Suprapubic skin (tissue), 4 donors: ENCODE measurements at regions not wholly inside any gene's neighbourhood (a gene's known extent, or its start where the extent isn't known, plus 50 kb on each side); places are given as distances from the start of the nearest gene placed in this dataset.
"Not testable (repeated sequence)": the region's sequence is repeated elsewhere in the genome, so short reads cannot be mapped to it uniquely, and the experiment has no call there.

ENCODE experiments used
- DNase-seq, 2 donors: peaks; one replicate each; pipeline ENCODE4 v3.0.0-alpha.2; 2019; ENCODE audit warnings: low spot score in 2 of 2
- H3K27ac ChIP-seq: fragments of 200-600 bp; sonication (generic); one replicate; pipeline ENCODE4 v1.5.1; 2019
- H3K27me3 ChIP-seq: fragments of 200-600 bp; sonication (generic); one replicate; pipeline ENCODE4 v1.5.1; 2019
- H3K36me3 ChIP-seq: fragments of 200-600 bp; sonication (generic); one replicate; pipeline ENCODE4 v1.5.1; 2019
- H3K4me1 ChIP-seq: fragments of 200-600 bp; sonication (generic); one replicate; pipeline ENCODE4 v1.5.1; 2019
- H3K4me3 ChIP-seq: fragments of 200-600 bp; sonication (generic); one replicate; pipeline ENCODE4 v1.5.1; 2019; ENCODE audit warnings: mild to moderate bottlenecking
- H3K9me3 ChIP-seq: fragments of 200-600 bp; sonication (generic); one replicate; pipeline ENCODE4 v1.5.1; 2019
- CTCF ChIP-seq, 2 donors: fragments of 200-600 bp in 1 of 2; fragments of 450-650 bp in 1 of 2; sonication (generic) in 1 of 2; IDR thresholded peaks; one replicate each; pipeline ENCODE4 v1.5.1; 2016 to 2019; ENCODE audit warnings: antibody characterized with exemption in 2 of 2, mild to moderate bottlenecking in 1 of 2, moderate library complexity in 1 of 2
- EP300 ChIP-seq: sonication (generic); formaldehyde crosslinking; IDR thresholded peaks from one replicate; pipeline ENCODE4 v1.6.1; 2017; ENCODE audit warnings: antibody characterized with exemption
- POLR2A ChIP-seq, 2 donors: fragments of 450-650 bp; IDR thresholded peaks; one replicate each; pipeline ENCODE4 v1.6.1; 2017; ENCODE audit warnings: antibody characterized with exemption in 2 of 2, mild to moderate bottlenecking in 2 of 2, moderate library complexity in 2 of 2
- POLR2AphosphoS5 ChIP-seq, 3 donors: sonication (generic); formaldehyde crosslinking; IDR thresholded peaks; one replicate each; pipeline ENCODE4 v1.6.1; 2017; ENCODE audit warnings: antibody characterized with exemption in 3 of 3
- WGBS: methylation state at CpG from one replicate; pipeline ENCODE4 v1.1.5; 2018; 5-methylcytosine and 5-hydroxymethylcytosine counted together

- no peak for DNase-seq
- Histone ChIP-seq H3K27ac (no peak overlapping the region), H3K36me3 (no peaks in the 10 kb centered on the region), H3K4me3 (no peak overlapping the region), H3K4me1 (no peaks in the 10 kb centered on the region), H3K9me3 (peaks cover 10% of the 10 kb centered on the region), H3K27me3 (no peaks in the 10 kb centered on the region)
- WGBS: 28% methylated on average over 2 of the region's 2 CpGs
- TF ChIP-seq POLR2AphosphoS5 (IDR thresholded peaks at IDR 0.05): no peak
- TF ChIP-seq CTCF (IDR thresholded peaks at IDR 0.05): no peak
- TF ChIP-seq EP300: no peak
- TF ChIP-seq POLR2A (IDR thresholded peaks at IDR 0.05): no peak
Measured at GRCh38 chr10:9449530-9449929, 1395.0 kb downstream of the GATA3 start.

- TF ChIP-seq EP300 (no peak), POLR2A (IDR thresholded peaks at IDR 0.05) (no peak), POLR2AphosphoS5 (IDR thresholded peaks at IDR 0.05) (no peak), CTCF (IDR thresholded peaks at IDR 0.05) (no peak)
- DNase-seq: no peak
- no peaks in the 10 kb centered on the region for H3K27me3 ChIP-seq
- 32% methylated on average over 2 of the region's 2 CpGs for WGBS
- H3K27ac ChIP-seq: no peak overlapping the region
- no peak overlapping the region for H3K4me3 ChIP-seq
- H3K9me3 ChIP-seq: peaks cover 11% of the 10 kb centered on the region
- no peaks in the 10 kb centered on the region for H3K36me3 ChIP-seq
- H3K4me1 ChIP-seq: no peaks in the 10 kb centered on the region
Measured at GRCh38 chr10:9450801-9451200, 1396.3 kb downstream of the GATA3 start.

- Histone ChIP-seq H3K27ac (no peak overlapping the region), H3K4me1 (no peaks in the 10 kb centered on the region), H3K9me3 (peaks cover 11% of the 10 kb centered on the region), H3K4me3 (no peak overlapping the region), H3K36me3 (no peaks in the 10 kb centered on the region), H3K27me3 (no peaks in the 10 kb centered on the region)
- DNase-seq: no peak
- no peak for TF ChIP-seq EP300
- no peak for TF ChIP-seq POLR2AphosphoS5 (IDR thresholded peaks at IDR 0.05)
- TF ChIP-seq CTCF (IDR thresholded peaks at IDR 0.05): no peak
- TF ChIP-seq POLR2A (IDR thresholded peaks at IDR 0.05): no peak
- 75% methylated on average over 2 of the region's 2 CpGs for WGBS
Measured at GRCh38 chr10:9451211-9451773, 1396.8 kb downstream of the GATA3 start.

- H3K36me3 ChIP-seq: no peaks in the 10 kb centered on the region
- no peak for TF ChIP-seq CTCF (IDR thresholded peaks at IDR 0.05)
- TF ChIP-seq POLR2AphosphoS5 (IDR thresholded peaks at IDR 0.05): no peak
- 60% methylated on average over 1 of the region's 1 CpG for WGBS
- no peaks in the 10 kb centered on the region for H3K27me3 ChIP-seq
- peaks cover 11% of the 10 kb centered on the region for H3K9me3 ChIP-seq
- DNase-seq: no peak
- no peaks in the 10 kb centered on the region for H3K4me1 ChIP-seq
- H3K27ac ChIP-seq: no peak overlapping the region
- H3K4me3 ChIP-seq: no peak overlapping the region
Measured at GRCh38 chr10:9452056-9452455, 1397.6 kb downstream of the GATA3 start.

- H3K36me3 ChIP-seq, H3K27ac ChIP-seq, H3K27me3 ChIP-seq, H3K4me1 ChIP-seq, DNase-seq, H3K4me3 ChIP-seq: not testable (repeated sequence)
- H3K9me3 ChIP-seq: peaks cover 11% of the 10 kb centered on the region
- WGBS: 66% methylated on average over 3 of the region's 3 CpGs
Measured at GRCh38 chr10:9453871-9454270, 1399.4 kb downstream of the GATA3 start.

GRCh38 chr10:9469663-9470205 is 1415.2 kb downstream of the GATA3 start:
- Histone ChIP-seq H3K27me3 (no peaks in the 10 kb centered on the region), H3K36me3 (no peaks in the 10 kb centered on the region), H3K9me3 (no peaks in the 10 kb centered on the region), H3K4me3 (no peak overlapping the region), H3K27ac (no peak overlapping the region), H3K4me1 (no peaks in the 10 kb centered on the region)
- DNase-seq: no peak
- TF ChIP-seq CTCF (IDR thresholded peaks at IDR 0.05) (no peak), POLR2AphosphoS5 (IDR thresholded peaks at IDR 0.05) (no peak), EP300 (no peak), POLR2A (IDR thresholded peaks at IDR 0.05) (no peak)
- 83% methylated on average over 2 of the region's 2 CpGs for WGBS
